ENCODE measurements at regions not wholly inside any gene's neighbourhood (a gene's known extent, or its start where the extent isn't known, plus 50 kb on each side); places are given as distances from the start of the nearest gene placed in this dataset.

DNA sequence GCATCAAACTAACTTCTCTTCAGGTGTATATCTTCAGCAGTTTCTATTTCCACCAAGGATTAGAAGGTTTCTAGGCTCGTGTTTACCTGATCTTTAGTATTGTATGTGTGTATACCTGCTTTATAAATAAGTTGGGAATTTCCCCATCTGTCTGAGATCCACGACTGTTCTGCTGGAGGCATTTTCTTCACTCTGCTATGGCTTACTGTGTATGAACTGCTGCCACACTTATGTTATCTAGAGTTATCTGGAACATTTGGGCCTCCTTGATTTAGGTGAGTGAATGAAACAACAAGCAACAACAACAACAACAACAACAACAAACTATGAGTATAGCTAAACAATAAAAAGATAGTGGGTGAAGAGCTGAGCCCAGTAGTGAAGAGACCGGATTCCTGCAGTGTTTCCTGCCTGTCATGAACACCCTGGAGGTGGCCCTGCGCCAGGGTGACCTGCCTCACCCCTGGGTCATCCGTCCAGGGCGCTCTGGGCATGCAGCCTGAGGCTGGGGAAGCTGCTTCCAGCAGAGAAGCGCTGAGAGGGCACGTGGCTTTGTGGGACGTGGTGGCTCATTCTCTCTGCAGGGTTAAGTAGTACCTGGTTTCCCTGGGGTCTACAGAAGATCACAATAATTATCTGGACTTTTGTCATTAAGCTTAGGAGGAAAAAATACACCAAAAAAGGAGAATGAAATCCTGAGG is 56.1 kb upstream of the GATA6 start:
- no peak for DNase-seq (ENCODE audit: low spot score)

DNA sequence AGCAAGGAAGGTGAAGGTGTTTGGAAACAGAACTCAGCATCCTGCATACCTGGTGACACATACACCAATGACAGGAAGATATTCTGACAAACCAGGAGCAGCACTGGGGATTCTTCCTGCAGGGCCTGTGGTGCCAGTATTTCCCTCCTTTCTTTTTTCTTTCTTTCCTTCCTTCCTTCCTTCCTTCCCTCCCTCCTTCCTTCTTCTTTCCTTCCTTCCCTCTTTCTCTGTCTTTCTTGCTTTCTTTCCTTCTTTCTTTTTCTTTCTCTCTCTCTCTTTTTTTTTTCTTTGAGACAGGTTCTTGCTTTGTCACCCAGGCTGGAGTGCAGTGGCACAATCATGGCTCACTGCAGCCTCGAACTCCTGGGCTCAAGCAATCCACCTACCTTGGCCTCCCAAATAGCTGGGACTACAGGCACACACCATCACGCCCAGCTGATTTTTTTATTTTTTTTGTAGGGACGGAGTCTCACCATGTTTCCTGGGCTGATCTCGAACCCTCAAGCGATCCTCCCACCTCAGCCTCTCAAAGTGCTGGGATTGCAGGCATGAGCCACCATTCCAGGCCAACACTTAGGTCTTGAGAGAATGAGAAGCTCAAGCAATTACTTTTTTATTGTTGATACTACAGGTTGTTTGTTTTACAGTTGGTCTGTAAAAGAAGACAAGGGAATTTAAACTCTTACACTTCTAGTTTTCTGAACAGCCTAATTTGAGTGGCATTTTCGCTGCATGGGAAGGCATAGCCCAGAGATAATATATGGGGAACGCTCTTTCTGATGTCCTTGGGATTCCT is 54.7 kb upstream of the GATA6 start:
- DNase-seq (ENCODE audit: low spot score) = no peak

GRCh38 chr18:22115573-22115972 is 53.8 kb upstream of the GATA6 start:
- no peak for DNase-seq (ENCODE audit: low spot score)

Measured in AG08395 (cell line).